Endothelial cell of umbilical vein (primary cell): ENCODE measurements at regions not wholly inside any gene's neighbourhood (a gene's known extent, or its start where the extent isn't known, plus 50 kb on each side); places are given as distances from the start of the nearest gene placed in this dataset.

Source experiments
- BruUV-seq: library from RNA; stranded (reverse); fragments of 400-500 nt; replicated peaks from 2 replicates; lab custom pipeline; 2021; lab: Mats Ljungman, UMichigan
- CTCF ChIA-PET: fragments of 300-600, 350-600 bp; sonication (Branson Sonifier 250); formaldehyde crosslinking; loops from one replicate; lab custom pipeline; 2021; ENCODE audit warnings: antibody characterized with exemption, inconsistent platforms; lab: Charles Lee
- POLR2A ChIA-PET: fragments of 300-600, 350-600 bp; sonication (Branson Sonifier 250); formaldehyde crosslinking; loops from one replicate; lab custom pipeline; 2021; ENCODE audit warnings: antibody characterized with exemption, inconsistent platforms; lab: Charles Lee
- DNase-seq: peaks from one replicate; pipeline ENCODE4 v3.0.0-alpha.2; 2011; ENCODE audit warnings: low read depth, low spot score
- FAIRE-seq: peaks from 2 replicates; lab custom pipeline; 2011; peaks lifted over from hg19 to GRCh38; lab: Jason Lieb, UNC
- H2AFZ ChIP-seq: 2 replicates; pipeline ENCODE4 v1.6.0; 2012; ENCODE audit warnings: low read depth, low read length, control low read depth, inconsistent platforms
- H3K27ac ChIP-seq: 2 replicates; pipeline ENCODE4 v1.5.1; 2011; ENCODE audit warnings: low read depth, mild to moderate bottlenecking, control low read depth, low read length, moderate library complexity; ENCODE audit not compliant: insufficient read depth
- H3K27me3 ChIP-seq, 2 experiments: 2 replicates each; pipeline versions ENCODE4 v1.6.0 to v1.6.1; 2011; ENCODE audit warnings: low read length in 2 of 2, mixed read lengths in 1 of 2; ENCODE audit not compliant: control insufficient read depth in 2 of 2, insufficient read depth in 2 of 2
- H3K36me3 ChIP-seq, 2 experiments: 2 replicates in 1 of 2; 3 replicates in 1 of 2; pipeline ENCODE4 v1.5.1; 2011; ENCODE audit warnings: low read length in 2 of 2, mild to moderate bottlenecking in 1 of 2, moderate library complexity in 1 of 2; ENCODE audit not compliant: control insufficient read depth in 2 of 2, insufficient read depth in 2 of 2; ENCODE audit errors: extremely low read depth in 1 of 2
- H3K4me1 ChIP-seq: 3 replicates; pipeline ENCODE4 v1.5.1; 2011; ENCODE audit warnings: mild to moderate bottlenecking, low read length; ENCODE audit not compliant: control insufficient read depth, insufficient read depth; ENCODE audit errors: extremely low read depth
- H3K4me2 ChIP-seq: 2 replicates; pipeline ENCODE4 v1.6.1; 2011; ENCODE audit warnings: low read length, control low read depth, mixed read lengths; ENCODE audit not compliant: insufficient read depth
- H3K4me3 ChIP-seq, 3 experiments: fragments of 200-600 bp in 1 of 3; sonication (generic), shearing (Covaris generic) in 1 of 3; replicated peaks in 1 of 3; 2 replicates each; pipeline ENCODE4 v1.5.1; 2011 to 2016; ENCODE audit warnings: control low read depth in 3 of 3, low read length in 3 of 3, mild to moderate bottlenecking in 2 of 3, inconsistent platforms in 1 of 3, low read depth in 1 of 3, moderate library complexity in 1 of 3; ENCODE audit not compliant: insufficient read depth in 1 of 3
- H3K79me2 ChIP-seq: 2 replicates; pipeline ENCODE4 v1.6.0; 2012; ENCODE audit warnings: low read length, inconsistent platforms; ENCODE audit not compliant: control insufficient read depth, insufficient read depth
- H3K9ac ChIP-seq: replicated peaks from 2 replicates; pipeline ENCODE3; 2011; ENCODE audit warnings: low read length, control low read depth; ENCODE audit not compliant: insufficient read depth; ENCODE audit errors: extremely low read depth
- H3K9me1 ChIP-seq: replicated peaks from 3 replicates; pipeline ENCODE4 v1.6.0; 2011; ENCODE audit warnings: mild to moderate bottlenecking, low read length; ENCODE audit not compliant: control insufficient read depth, insufficient read depth; ENCODE audit errors: extremely low read depth
- H3K9me3 ChIP-seq: replicated peaks from 2 replicates; pipeline ENCODE4 v1.5.1; 2012; ENCODE audit warnings: low read length, inconsistent platforms; ENCODE audit not compliant: control insufficient read depth, insufficient read depth
- H4K20me1 ChIP-seq: replicated peaks from 2 replicates; pipeline ENCODE3; 2011; ENCODE audit warnings: mild to moderate bottlenecking, low read length; ENCODE audit not compliant: control insufficient read depth, insufficient read depth; ENCODE audit errors: extremely low read depth
- EZH2 ChIP-seq: IDR thresholded peaks from 2 replicates; pipeline ENCODE4 v1.6.1; 2012; ENCODE audit warnings: borderline replicate concordance, low read depth, mild to moderate bottlenecking, moderate library complexity, low read length, inconsistent platforms; ENCODE audit not compliant: severe bottlenecking
- FOS ChIP-seq: IDR thresholded peaks from 2 replicates; pipeline ENCODE4 v1.6.1; 2011; ENCODE audit warnings: mild to moderate bottlenecking, low read length, moderate library complexity, borderline replicate concordance; ENCODE audit not compliant: insufficient read depth
- GATA2 ChIP-seq: IDR thresholded peaks from 2 replicates; pipeline ENCODE4 v1.7.0; 2011; ENCODE audit warnings: low read depth, mild to moderate bottlenecking, moderate library complexity, mixed read lengths, low read length; ENCODE audit not compliant: insufficient read length, insufficient read depth
- JUN ChIP-seq: IDR thresholded peaks from 2 replicates; pipeline ENCODE4 v1.6.1; 2011; ENCODE audit warnings: borderline replicate concordance, low read depth; ENCODE audit not compliant: insufficient read length, insufficient read depth
- MYC ChIP-seq: IDR thresholded peaks from one replicate; pipeline ENCODE4 v1.6.1; 2011; ENCODE audit warnings: mild to moderate bottlenecking, low read depth, low read length
- POLR2A ChIP-seq: IDR thresholded peaks from 2 replicates; pipeline ENCODE4 v1.6.1; 2012; ENCODE audit warnings: low read depth, mild to moderate bottlenecking, control low read depth, low read length
- POLR2AphosphoS5 ChIP-seq: IDR thresholded peaks from 2 replicates; pipeline ENCODE4 v1.6.1; 2012; ENCODE audit warnings: low read depth, mild to moderate bottlenecking, control low read depth, low read length, moderate library complexity; ENCODE audit not compliant: insufficient read depth
- dilution Hi-C: fragments of 300-500 bp; cut with MboI; formaldehyde crosslinking; loops from one replicate; pipeline ENCODE4 v1.15.0; 2019; ENCODE audit warnings: low sequenced_read_pairs; ENCODE audit not compliant: extremely low pct_ligation_motif_present
- intact Hi-C: fragments of 100-400 bp; cut with micrococcal nuclease; formaldehyde crosslinking; loops from one replicate; pipeline ENCODE4 v1.10.0; 2022
- TF ChIP-seq, protein P1 (sequence below): IDR thresholded peaks from 2 replicates; pipeline ENCODE4 v1.6.1; 2011; ENCODE audit not compliant: insufficient read depth, insufficient read length
- TF ChIP-seq, protein P2 (sequence below), 2 donors: IDR thresholded peaks; 1 replicate in 1 of 2; 2 replicates in 1 of 2; pipeline ENCODE4 v1.5.1; 2011; ENCODE audit warnings: low read length in 2 of 2, mild to moderate bottlenecking in 2 of 2, moderate library complexity in 2 of 2, control low read depth in 1 of 2, inconsistent platforms in 1 of 2, low read depth in 1 of 2; ENCODE audit not compliant: insufficient read depth in 1 of 2; ENCODE audit errors: extremely low read depth in 1 of 2

DNA sequence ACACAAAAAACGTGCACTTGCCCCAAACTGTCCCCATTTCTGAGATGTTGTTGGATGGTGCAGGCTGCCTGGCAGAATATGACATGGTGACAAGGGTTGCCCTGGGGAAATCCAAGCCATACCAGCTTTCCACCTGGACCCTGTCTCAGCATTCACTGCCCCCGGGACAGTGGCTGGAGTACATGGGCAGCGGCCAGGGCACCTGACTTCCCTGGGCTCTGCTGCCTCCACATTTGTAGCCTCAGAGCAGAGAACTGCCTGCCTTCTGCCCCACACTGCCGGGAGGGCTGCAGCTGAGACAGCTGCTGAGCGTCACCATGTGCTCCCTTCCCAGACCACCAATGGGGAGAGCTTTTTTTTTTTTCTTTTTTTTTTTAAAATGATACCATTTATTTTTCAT, 222.9 kb upstream of the ZNF32 start:
- no peaks in the 10 kb centered on the region for H3K27me3 ChIP-seq
- FAIRE-seq (no peak), DNase-seq (no peak)
- TF ChIP-seq, protein P1, sequence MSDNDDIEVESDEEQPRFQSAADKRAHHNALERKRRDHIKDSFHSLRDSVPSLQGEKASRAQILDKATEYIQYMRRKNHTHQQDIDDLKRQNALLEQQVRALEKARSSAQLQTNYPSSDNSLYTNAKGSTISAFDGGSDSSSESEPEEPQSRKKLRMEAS, result no peak
- no peak for TF ChIP-seq EZH2
- TF ChIP-seq POLR2AphosphoS5, result no peak
- TF ChIP-seq MYC, result no peak
- TF ChIP-seq POLR2A, result no peak
- TF ChIP-seq JUN, result no peak
- TF ChIP-seq GATA2, result no peak
- TF ChIP-seq, protein P2, sequence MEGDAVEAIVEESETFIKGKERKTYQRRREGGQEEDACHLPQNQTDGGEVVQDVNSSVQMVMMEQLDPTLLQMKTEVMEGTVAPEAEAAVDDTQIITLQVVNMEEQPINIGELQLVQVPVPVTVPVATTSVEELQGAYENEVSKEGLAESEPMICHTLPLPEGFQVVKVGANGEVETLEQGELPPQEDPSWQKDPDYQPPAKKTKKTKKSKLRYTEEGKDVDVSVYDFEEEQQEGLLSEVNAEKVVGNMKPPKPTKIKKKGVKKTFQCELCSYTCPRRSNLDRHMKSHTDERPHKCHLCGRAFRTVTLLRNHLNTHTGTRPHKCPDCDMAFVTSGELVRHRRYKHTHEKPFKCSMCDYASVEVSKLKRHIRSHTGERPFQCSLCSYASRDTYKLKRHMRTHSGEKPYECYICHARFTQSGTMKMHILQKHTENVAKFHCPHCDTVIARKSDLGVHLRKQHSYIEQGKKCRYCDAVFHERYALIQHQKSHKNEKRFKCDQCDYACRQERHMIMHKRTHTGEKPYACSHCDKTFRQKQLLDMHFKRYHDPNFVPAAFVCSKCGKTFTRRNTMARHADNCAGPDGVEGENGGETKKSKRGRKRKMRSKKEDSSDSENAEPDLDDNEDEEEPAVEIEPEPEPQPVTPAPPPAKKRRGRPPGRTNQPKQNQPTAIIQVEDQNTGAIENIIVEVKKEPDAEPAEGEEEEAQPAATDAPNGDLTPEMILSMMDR (IDR thresholded peaks at IDR 0.05; ENCODE audit: extremely low read depth in 1 of 2, insufficient read depth in 1 of 2, low read depth in 1 of 2, low read length in 2 of 2), result no peak
- TF ChIP-seq FOS, result no peak
- H3K79me2 ChIP-seq, result no peaks in the 10 kb centered on the region
- H4K20me1 ChIP-seq, result no peaks in the 10 kb centered on the region
- no peak overlapping the region for H3K27ac ChIP-seq
- no peak overlapping the region for H3K4me3 ChIP-seq
- dilution Hi-C loops, result no loop called here
- no peaks in the 10 kb centered on the region for H3K9me3 ChIP-seq
- BruUV-seq, result no TSS peak
- no peak overlapping the region for H2AFZ ChIP-seq
- no peak overlapping the region for H3K4me2 ChIP-seq
- no peaks in the 10 kb centered on the region for H3K36me3 ChIP-seq
- CTCF ChIA-PET, result no interaction called here
- intact Hi-C loops, result no loop called here
- H3K9ac ChIP-seq, result no peak overlapping the region
- no peaks in the 10 kb centered on the region for H3K9me1 ChIP-seq
- peaks cover 16% of the 10 kb centered on the region for H3K4me1 ChIP-seq
- POLR2A ChIA-PET, result no interaction called here
